Vagina (tissue), 2 donors: ENCODE measurements at regions not wholly inside any gene's neighbourhood (a gene's known extent, or its start where the extent isn't known, plus 50 kb on each side); places are given as distances from the start of the nearest gene placed in this dataset.

Source experiments
- DNase-seq, 2 donors: peaks; one replicate each; pipeline ENCODE4 v3.0.0-alpha.2; 2017; ENCODE audit errors: extremely low spot score in 2 of 2
- H3K27ac ChIP-seq: fragments of 200-600 bp; sonication (generic); one replicate; pipeline ENCODE4 v1.5.1; 2019
- H3K27me3 ChIP-seq: fragments of 200-600 bp; sonication (generic); one replicate; pipeline ENCODE4 v1.5.1; 2019
- H3K36me3 ChIP-seq, 2 donors: fragments of 200-600 bp; sonication (generic); one replicate each; pipeline ENCODE4 v1.5.1; 2017 to 2019
- H3K4me1 ChIP-seq: fragments of 200-600 bp; sonication (generic); one replicate; pipeline ENCODE4 v1.5.1; 2019
- H3K4me3 ChIP-seq, 2 donors: fragments of 200-600 bp; sonication (generic); 1 replicate in 1 of 2; 2 replicates in 1 of 2; pipeline ENCODE4 v1.5.1; 2016 to 2019
- H3K9me3 ChIP-seq: fragments of 200-600 bp; sonication (generic); one replicate; pipeline ENCODE4 v1.5.1; 2019
- POLR2A ChIP-seq, 2 donors: fragments of 450-650 bp; IDR thresholded peaks; one replicate each; pipeline ENCODE4 v1.6.1; 2017; ENCODE audit warnings: antibody characterized with exemption in 2 of 2, mild to moderate bottlenecking in 2 of 2, moderate library complexity in 2 of 2
- POLR2AphosphoS5 ChIP-seq, 2 donors: sonication (generic); formaldehyde crosslinking; IDR thresholded peaks; one replicate each; pipeline ENCODE4 v1.9.0; 2017; ENCODE audit warnings: antibody characterized with exemption in 2 of 2, mild to moderate bottlenecking in 2 of 2, low read depth in 1 of 2; ENCODE audit not compliant: insufficient read depth in 1 of 2
- intact Hi-C: fragments of 100-400 bp; cut with DNase I; formaldehyde crosslinking; loops from one replicate; pipeline ENCODE4 v1.15.1; 2023
- TF ChIP-seq, protein P1 (sequence below), 3 experiments: fragments of 450-650 bp in 2 of 3; fragments of 200-600 bp in 1 of 3; sonication (generic) in 1 of 3; IDR thresholded peaks; one replicate each; pipeline ENCODE4 v1.5.1; 2017 to 2019; ENCODE audit warnings: antibody characterized with exemption in 3 of 3, mild to moderate bottlenecking in 2 of 3, moderate library complexity in 2 of 3

DNA sequence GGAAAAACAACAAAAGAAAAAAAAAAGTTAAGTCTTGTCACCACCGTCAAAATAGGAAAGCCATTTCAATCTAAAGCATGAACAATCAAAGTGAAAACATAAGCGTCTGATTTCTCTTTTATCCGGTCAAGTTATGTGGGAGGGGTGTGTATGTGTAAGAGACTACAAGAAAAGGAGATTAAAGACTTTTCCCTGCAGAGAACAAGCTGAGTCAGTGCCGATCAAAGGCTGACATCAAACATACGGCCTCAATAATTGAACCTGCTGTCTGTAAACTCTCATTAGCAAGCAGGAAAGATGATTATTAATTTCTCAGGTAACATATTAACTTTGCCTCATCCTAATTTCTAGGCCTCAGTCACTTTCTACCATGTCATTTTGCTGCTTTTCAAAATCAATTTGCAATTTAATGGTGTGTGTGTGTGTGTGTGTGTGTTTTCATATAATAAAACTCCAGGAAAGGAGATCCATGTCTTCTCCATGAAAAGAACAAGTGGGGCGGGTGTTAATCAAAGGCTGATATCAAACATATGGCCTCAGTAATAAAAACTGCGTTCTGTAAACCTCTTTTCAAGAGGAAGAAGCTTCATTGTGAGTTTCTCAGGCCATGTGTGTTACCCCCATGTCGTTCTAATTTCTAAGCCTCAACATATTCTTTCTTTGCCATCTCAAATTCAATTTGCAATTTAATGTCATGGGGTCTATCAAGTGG, 649.1 kb upstream of the SORCS1 start:
- H3K9me3 ChIP-seq, result no peaks in the 10 kb centered on the region
- no peak overlapping the region for H3K4me3 ChIP-seq
- H3K4me1 ChIP-seq, result no peaks in the 10 kb centered on the region
- no peaks in the 10 kb centered on the region for H3K27me3 ChIP-seq
- TF ChIP-seq POLR2A (IDR thresholded peaks at IDR 0.05), result no peak
- TF ChIP-seq, protein P1, sequence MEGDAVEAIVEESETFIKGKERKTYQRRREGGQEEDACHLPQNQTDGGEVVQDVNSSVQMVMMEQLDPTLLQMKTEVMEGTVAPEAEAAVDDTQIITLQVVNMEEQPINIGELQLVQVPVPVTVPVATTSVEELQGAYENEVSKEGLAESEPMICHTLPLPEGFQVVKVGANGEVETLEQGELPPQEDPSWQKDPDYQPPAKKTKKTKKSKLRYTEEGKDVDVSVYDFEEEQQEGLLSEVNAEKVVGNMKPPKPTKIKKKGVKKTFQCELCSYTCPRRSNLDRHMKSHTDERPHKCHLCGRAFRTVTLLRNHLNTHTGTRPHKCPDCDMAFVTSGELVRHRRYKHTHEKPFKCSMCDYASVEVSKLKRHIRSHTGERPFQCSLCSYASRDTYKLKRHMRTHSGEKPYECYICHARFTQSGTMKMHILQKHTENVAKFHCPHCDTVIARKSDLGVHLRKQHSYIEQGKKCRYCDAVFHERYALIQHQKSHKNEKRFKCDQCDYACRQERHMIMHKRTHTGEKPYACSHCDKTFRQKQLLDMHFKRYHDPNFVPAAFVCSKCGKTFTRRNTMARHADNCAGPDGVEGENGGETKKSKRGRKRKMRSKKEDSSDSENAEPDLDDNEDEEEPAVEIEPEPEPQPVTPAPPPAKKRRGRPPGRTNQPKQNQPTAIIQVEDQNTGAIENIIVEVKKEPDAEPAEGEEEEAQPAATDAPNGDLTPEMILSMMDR (IDR thresholded peaks at IDR 0.05), result no peak
- no peak for TF ChIP-seq POLR2AphosphoS5 (IDR thresholded peaks at IDR 0.05; ENCODE audit: insufficient read depth in 1 of 2, low read depth in 1 of 2)
- no peaks in the 10 kb centered on the region for H3K36me3 ChIP-seq
- no peak overlapping the region for H3K27ac ChIP-seq
- no peak for DNase-seq
- intact Hi-C loops, result no loop called here

DNA sequence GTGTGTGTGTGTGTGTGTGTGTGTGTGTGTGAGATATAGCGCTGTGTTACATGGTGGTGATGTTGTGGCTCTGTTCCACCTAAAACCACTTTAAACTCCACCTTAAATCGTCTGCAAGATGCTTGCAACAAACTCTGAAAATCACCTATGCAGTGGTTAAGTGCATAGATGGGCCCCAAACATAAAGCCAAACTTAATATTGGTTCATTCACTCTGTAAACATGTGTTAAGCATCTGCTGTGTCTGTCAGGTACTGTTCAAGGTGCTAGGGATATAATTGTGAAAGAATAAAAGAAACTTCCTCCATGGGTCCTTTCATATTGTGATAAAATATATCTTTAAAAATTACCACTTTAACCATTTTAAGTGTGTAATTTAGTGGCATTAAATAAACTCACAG, 645.4 kb upstream of the SORCS1 start:
- no peaks in the 10 kb centered on the region for H3K9me3 ChIP-seq
- no peaks in the 10 kb centered on the region for H3K36me3 ChIP-seq
- H3K4me3 ChIP-seq, result no peak overlapping the region
- intact Hi-C loops, result no loop called here
- TF ChIP-seq POLR2AphosphoS5 (IDR thresholded peaks at IDR 0.05; ENCODE audit: insufficient read depth in 1 of 2, low read depth in 1 of 2) (no peak), POLR2A (IDR thresholded peaks at IDR 0.05) (no peak)
- TF ChIP-seq, protein P1 (IDR thresholded peaks at IDR 0.05), result no peak
- no peak for DNase-seq
- no peaks in the 10 kb centered on the region for H3K27me3 ChIP-seq
- no peak overlapping the region for H3K27ac ChIP-seq
- no peaks in the 10 kb centered on the region for H3K4me1 ChIP-seq

DNA sequence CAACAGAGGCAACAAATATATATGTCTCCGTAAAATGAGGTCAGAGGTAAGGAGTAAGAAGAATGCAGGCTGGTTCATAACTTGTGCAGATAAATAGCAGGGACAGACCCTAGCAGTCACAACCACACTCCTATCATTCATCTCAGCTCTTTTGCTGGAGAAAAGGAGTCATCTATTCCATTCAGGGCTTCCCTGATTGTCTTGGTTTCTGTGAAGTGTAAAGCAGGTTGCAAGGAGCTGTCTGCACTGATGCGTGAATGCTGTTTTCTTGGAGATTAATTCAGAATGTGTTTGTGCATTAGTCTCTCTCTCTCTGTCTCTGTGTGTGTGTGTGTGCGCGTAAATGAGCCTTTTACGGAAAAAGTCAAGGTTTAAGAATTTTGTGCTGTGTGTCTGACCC, 643.3 kb upstream of the SORCS1 start:
- DNase-seq, result no peak
- Histone ChIP-seq H3K4me1 (no peaks in the 10 kb centered on the region), H3K9me3 (no peaks in the 10 kb centered on the region), H3K36me3 (no peaks in the 10 kb centered on the region), H3K4me3 (no peak overlapping the region), H3K27me3 (no peaks in the 10 kb centered on the region), H3K27ac (no peak overlapping the region)
- intact Hi-C loops, result no loop called here
- TF ChIP-seq POLR2A (IDR thresholded peaks at IDR 0.05) (no peak), POLR2AphosphoS5 (IDR thresholded peaks at IDR 0.05; ENCODE audit: insufficient read depth in 1 of 2, low read depth in 1 of 2) (no peak)
- TF ChIP-seq, protein P1 (IDR thresholded peaks at IDR 0.05), result no peak

DNA sequence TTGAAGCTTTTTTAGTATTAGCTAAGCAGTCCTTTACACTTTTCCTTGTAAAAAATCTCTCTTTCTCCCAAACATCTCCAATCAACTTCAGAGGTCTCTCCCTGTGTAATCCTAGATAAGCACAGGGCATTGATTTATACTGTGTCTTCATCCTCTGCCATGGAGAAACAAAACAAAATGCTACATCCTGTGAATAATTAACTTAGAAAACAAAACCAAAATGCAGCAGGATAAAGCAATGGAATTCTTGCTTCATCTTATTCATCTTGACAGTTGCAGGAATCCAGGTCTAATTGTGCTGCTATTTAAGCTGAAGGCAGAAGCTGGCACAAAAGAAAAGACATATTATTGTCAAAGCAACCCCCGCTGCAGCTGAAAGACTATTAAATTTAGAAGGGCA, 641.5 kb upstream of the SORCS1 start:
- Histone ChIP-seq H3K9me3 (no peaks in the 10 kb centered on the region), H3K36me3 (no peaks in the 10 kb centered on the region), H3K27me3 (no peaks in the 10 kb centered on the region), H3K4me1 (no peaks in the 10 kb centered on the region), H3K4me3 (no peak overlapping the region), H3K27ac (no peak overlapping the region)
- TF ChIP-seq POLR2A (IDR thresholded peaks at IDR 0.05), result no peak
- TF ChIP-seq, protein P1 (IDR thresholded peaks at IDR 0.05), result no peak
- TF ChIP-seq POLR2AphosphoS5 (IDR thresholded peaks at IDR 0.05; ENCODE audit: insufficient read depth in 1 of 2, low read depth in 1 of 2), result no peak
- intact Hi-C loops, result no loop called here
- no peak for DNase-seq

DNA sequence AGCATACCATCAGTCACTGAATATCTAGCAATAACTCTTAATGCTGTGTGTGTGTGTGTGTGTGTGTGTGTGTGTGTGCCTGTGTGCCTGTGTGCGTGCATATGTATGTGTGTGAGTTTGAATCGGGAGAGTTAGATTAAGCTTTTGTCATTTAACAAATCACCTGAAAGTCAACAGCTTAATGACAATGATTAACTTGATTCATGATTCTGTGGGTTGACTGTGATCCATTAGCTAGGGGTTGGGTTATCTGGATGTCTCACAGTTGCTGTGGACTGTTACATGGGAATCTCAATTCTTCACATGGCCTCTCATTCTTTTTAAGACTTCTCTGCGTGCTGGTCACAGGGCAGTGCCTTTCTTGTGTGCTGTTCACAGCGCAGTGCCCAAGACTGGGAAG, 639.0 kb upstream of the SORCS1 start:
- Histone ChIP-seq H3K27me3 (no peaks in the 10 kb centered on the region), H3K27ac (no peak overlapping the region), H3K36me3 (no peaks in the 10 kb centered on the region), H3K9me3 (no peaks in the 10 kb centered on the region), H3K4me1 (no peaks in the 10 kb centered on the region), H3K4me3 (no peak overlapping the region)
- TF ChIP-seq, protein P1 (IDR thresholded peaks at IDR 0.05), result no peak
- TF ChIP-seq POLR2AphosphoS5 (IDR thresholded peaks at IDR 0.05; ENCODE audit: insufficient read depth in 1 of 2, low read depth in 1 of 2), result no peak
- TF ChIP-seq POLR2A (IDR thresholded peaks at IDR 0.05), result no peak
- DNase-seq, result no peak
- intact Hi-C loops, result no loop called here
